Stimulated activated CD4-positive, alpha-beta T cell treated with anti-CD3 and anti-CD28 coated beads, Interleukin-4, amount 100 ng/mL, for 48 hours (primary cell): ENCODE measurements at regions not wholly inside any gene's neighbourhood (a gene's known extent, or its start where the extent isn't known, plus 50 kb on each side); places are given as distances from the start of the nearest gene placed in this dataset.
"Not testable (repeated sequence)": the region's sequence is repeated elsewhere in the genome, so short reads cannot be mapped to it uniquely, and the experiment has no call there.

Experiments used
- DNase-seq, 2 donors: peaks; one replicate each; pipeline ENCODE4 v3.0.0-alpha.2; 2020; ENCODE audit warnings: low read depth in 2 of 2

DNA sequence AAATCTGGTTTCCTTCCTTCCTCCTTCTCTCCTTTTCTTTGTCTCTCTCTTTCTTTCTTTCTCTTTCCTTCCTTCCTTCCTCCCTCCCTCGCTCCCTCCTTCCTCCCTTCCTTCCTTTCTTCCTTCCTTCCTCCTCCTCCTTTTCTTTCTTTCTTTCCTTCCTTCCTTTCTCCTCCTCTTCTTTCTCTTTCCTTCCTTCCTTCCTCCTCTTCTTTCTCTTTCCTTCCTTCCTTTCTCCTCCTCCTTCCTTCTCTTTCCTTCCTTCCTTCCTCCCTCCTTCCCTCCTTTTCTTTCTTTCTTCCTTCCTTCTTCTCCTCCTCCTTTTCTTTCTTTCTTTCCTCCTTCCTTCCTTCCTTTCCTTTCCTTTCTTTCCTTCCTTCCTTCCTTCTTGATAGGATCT lies 61.2 kb downstream of the VIP start:
- no peak for DNase-seq

DNA sequence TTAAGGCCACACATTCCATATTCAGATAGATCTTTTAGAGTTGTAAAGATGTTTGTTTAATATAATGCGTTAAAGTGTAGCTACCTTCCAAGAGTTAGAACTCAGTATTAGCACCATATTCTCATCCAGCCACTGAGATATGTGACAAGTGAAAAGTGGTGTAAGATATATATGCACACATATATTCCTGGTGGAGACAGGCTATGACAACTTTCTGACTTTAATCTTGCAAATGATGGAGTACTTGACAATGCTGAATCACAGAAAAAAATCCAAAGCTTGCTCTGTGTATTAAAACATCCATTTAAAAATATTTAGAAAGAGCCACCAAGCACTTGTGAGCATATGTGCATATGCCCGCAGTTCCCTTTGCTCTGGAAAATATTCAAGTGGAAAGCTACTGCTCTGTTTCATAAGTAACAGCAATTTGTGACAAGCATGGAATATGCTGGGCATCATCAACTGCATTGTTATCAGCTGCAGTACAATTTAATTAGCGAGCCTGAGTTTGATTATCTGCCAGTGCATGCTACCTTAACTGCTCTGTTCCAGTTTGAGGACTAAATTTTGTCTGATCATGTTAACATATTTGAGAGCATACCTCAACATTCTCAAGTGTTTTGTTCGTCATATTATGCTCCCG lies 64.8 kb downstream of the VIP start:
- no peak for DNase-seq

- no peak for DNase-seq
Observed at GRCh38 chr6:152816055-152816454, 65.5 kb downstream of the VIP start.

- no peak for DNase-seq
Observed at GRCh38 chr6:152821525-152821924, 70.9 kb downstream of the VIP start.

DNA sequence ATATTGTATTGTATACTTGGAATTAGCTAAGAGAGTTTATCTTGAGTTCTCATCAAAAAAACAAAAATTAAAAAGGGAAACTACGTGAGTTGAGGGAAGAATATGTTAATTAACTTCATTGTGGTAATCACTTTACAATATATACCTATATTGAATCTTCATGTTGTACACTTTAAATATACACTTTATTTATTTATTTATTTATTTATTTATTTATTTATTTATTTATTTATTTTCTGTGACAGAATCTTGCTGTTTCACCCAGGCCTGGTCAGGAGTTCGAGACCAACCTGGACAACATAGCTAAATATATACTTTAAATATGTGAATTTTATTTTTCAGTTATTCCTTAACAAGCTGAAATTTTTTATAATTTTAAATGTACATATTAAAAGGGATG lies 74.1 kb downstream of the VIP start:
- DNase-seq = no peak

DNA sequence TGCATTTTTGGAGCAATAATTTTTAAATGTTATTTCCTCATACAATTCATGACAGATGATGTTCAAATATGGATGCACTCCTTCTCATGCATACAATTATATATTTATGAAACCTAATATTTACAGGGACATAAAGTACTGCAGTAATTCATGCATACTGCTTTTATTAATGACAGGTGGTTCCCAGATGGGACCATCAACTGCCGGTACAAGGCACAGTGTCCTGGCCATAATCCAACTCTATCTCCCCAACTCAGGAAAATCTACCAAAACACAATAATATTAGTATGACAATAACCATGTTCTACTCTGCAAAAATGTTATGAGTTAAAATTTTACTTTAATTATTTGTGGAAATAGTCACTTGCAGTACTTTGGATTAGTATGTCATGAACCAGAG lies 77.8 kb downstream of the VIP start:
- no peak for DNase-seq

DNA sequence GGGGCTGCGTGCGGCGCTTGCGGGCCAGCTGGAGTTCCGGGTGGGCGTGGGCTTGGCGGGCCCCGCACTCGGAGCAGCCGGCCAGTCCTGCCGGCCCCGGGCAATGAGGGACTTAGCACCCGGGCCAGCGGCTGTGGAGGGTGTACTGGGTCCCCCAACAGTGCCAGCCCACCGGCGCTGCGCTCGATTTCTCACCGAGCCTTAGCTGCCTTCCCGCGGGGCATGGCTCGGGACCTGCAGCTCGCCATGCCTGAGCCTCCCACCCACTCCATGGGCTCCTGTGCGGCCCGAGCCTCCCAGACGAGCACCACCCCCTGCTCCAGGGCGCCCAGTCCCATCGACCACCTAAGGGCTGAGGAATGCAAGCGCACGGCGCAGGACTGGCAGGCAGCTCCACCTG lies 83.8 kb downstream of the VIP start:
- DNase-seq = not testable (repeated sequence)

- no peak for DNase-seq
Observed at GRCh38 chr6:152836523-152836922, 85.9 kb downstream of the VIP start.

DNA sequence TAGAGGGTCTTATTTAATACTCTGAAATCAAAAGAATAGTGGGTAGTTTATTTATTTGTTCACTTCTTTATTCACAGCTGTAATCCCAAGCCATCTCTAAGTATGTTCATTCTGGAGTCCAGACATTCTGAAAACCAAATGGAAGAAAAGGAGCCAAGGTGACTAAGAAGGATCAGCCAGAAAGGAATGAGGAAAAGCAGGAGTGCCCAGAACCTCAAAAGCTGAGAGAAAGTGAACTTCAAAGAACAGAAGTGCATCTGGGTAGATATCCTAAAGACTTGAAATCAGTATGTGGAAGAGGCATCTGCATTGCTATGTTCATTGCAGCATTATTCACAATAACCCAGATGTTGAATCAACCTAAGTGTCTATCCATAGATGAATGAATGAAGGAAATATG lies 94.8 kb downstream of the VIP start:
- no peak for DNase-seq

DNA sequence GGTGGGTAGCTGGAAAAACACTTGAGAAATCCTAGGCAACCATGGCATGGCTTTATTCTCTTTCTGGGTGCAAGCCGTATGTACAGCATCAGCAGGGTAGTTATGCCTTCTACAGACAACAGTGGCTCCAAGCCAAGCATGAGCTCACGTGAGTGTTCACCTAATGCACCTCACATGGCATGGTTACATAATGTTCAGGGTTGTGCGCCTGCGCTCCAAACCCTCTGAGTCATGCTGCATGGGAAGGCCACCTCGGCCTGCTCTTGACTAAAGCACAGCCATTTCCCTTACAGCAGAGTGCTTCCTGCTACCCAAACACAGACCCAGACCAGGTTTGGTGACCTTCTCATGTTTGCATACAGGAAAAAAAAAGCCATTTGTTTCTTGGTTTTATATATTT lies 96.2 kb downstream of the VIP start:
- DNase-seq = no peak

DNA sequence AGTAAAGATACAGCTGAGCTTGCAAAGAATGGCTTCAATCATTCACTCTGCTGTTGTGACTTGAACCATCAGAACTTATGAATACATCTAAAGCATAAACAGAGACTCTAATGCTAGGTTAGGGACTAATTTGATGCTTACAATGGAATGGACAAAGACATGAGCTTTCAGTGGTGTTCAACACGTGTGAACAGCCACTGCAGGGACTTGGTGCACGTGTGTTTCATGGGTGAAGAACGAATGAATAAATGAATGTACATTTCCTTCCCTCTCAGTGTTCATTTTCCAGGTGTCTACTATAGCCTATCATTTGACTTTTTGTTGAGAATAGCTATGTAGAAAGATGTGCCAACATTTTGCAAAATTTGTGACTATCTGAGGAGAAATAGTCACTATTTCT lies 98.3 kb downstream of the VIP start:
- no peak for DNase-seq

DNA sequence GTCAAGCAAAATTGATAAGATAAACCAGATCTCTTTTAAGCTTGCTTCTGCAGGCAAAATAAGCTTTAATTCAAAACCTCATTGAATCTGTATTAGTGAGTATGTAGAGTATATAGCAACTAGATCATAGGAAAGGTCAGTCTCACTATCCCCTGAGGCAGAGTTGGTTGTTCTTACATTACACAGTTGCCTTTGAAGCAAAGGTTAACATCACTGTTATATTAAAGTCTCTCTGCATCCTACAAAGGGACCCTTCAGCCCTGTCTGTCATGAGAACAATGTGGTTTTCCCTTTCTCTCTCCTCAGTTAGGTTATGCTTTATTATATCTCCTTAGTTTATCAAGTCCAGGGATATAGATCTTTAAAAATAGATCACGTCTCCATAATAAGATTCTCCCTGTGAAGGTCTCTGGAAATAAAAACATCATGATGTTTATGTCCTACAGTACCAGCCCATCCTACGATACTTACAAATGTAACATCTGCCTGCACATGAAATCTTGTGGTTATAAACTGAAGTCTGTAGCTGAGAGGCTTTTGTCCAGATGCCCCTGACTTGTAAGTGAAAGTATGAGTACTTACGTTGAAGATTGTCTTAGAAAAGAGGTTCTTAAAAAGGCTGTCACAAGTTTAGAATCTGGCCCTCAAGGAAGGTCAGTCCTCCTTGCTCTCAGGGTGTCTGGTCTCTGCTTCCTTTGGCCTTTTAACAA lies 103.6 kb downstream of the VIP start:
- no peak for DNase-seq

GRCh38 chr6:152858141-152858540 lies 107.5 kb downstream of the VIP start:
- no peak for DNase-seq

GRCh38 chr6:152859225-152859624 lies 108.6 kb downstream of the VIP start:
- no peak for DNase-seq

DNA sequence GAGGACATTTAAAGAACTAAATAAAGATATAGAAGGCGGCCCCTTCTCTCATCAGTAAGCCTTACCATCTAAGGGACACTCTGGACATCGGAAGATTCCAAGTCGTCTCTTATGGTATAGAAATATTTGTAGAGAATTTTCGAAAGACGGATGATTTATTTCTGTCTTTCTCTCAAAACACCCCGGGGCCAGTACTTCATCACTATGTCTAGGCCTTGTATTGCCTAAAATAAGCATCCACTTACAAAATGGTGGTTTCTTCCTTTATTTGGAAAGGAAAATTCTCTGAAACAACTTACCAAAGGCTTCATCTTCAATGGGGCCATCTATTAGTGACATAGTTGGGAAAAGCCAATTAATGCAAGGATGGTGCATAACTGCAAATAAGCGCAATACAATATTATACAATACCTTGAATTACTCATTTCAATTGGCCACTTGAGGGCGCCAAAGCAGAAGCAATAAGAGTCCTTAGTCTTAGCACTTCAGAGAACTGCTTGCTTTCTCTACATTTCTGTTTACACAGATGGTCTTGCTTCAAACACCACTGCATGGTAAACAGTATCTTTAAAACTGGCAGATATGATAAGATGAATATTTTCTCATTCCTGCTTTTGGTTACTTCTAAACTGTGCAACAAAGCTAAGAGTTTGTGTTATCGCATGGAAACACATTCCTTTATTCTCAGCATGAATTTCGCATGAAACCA lies 113.2 kb downstream of the VIP start:
- peak; percentile 41 to 50 for DNase-seq

GRCh38 chr6:152874267-152874666 lies 108.6 kb downstream of the FBXO5 start:
- DNase-seq = no peak

GRCh38 chr6:152874846-152875568 lies 107.8 kb downstream of the FBXO5 start:
- no peak for DNase-seq

- no peak for DNase-seq
Observed at GRCh38 chr6:152879681-152880080, 103.2 kb downstream of the FBXO5 start.

DNA sequence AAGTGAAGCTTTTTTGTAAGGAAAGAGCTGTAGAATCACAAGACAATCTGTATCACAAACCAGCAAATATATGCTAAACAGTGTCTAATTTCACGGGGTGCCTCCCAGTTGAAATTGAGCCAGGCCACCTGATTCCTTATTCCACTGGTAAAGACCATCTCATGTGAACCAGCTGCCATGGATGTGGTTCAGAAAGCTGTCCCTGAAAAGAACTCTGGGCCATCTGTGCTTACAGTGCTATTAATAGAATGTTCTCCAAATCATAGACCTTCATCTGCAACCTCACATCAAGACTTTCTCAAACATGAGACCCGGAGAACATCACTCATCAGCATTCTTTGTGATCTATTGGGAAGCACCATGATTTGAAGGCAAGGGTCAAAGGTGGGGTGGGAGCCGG lies 89.7 kb downstream of the FBXO5 start:
- no peak for DNase-seq

- DNase-seq = no peak
Observed at GRCh38 chr6:152896923-152897322, 85.9 kb downstream of the FBXO5 start.

- DNase-seq = peak; percentile 59 to 75
Observed at GRCh38 chr6:152897807-152898399, 84.9 kb downstream of the FBXO5 start.

DNA sequence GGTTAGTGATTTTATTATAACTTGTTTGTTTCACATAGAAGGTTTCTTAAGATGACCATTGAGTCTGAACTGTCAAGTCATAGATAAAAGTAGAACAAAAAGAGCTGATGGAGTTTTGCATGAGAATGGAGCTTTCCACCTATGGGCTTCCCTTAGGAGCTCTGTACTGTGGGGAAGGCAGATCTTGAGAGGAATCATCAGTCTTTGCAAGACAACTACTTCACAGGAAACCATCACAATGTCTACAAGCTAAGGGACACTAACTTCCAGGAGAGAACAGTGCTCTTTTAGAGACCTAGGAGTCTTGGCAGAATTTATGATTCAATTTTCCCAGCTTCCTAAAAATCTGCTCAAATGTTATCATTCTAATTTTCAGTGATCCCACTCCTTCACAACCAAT lies 78.2 kb downstream of the FBXO5 start:
- DNase-seq = no peak
